ENCODE measurements at regions not wholly inside any gene's neighbourhood (a gene's known extent, or its start where the extent isn't known, plus 50 kb on each side); places are given as distances from the start of the nearest gene placed in this dataset.

DNA sequence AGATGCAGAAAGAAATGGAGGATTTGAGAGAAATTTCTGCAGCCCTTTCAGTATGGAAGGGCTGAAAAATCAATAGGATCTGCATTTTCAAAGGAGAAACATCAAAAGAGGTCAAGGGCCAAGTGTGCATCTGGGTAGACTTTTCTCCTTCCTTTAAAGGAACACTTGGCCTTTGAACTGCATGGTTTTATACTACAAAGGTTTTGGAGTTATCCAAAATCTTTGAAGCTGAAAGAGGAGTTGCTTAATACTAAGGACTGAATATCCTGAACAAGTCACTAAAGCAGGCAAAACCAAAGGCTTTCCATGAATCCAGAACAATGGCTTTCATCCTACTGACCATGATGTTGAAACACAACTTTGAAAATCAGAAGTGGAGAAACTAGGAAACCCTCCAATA, 553.7 kb upstream of the LMCD1 start:
- Mint-ChIP-seq H3K4me3 (no peak overlapping the region), H3K9me3 (no peaks in the 10 kb centered on the region), H3K4me1 (no peaks in the 10 kb centered on the region), H3K27me3 (no peaks in the 10 kb centered on the region), H3K27ac (no peak overlapping the region)
- DNase-seq (no peak), ATAC-seq (no peak)

DNA sequence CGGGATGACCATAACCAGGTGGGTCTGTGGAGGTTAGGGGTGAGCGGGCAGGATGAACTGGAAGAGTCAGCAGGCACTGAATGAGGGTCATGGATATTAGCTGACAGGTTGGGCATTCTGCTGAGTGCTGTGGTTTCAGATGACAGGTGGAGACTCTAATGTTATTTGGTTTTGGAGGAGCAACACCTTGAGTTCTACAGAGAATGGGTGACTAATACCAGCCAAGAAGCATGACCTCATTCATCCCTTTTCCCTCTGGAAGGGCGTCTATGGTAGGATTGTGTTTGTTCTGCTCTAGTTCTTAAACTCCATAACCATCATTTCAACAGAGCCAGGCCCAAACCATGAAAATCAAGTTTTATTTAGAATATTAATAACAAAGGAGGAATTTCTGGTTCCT, 550.7 kb upstream of the LMCD1 start:
- no peak for DNase-seq
- ATAC-seq = no peak
- Mint-ChIP-seq H3K4me3 (no peak overlapping the region), H3K27ac (no peak overlapping the region), H3K4me1 (no peaks in the 10 kb centered on the region), H3K27me3 (no peaks in the 10 kb centered on the region), H3K9me3 (no peaks in the 10 kb centered on the region)

DNA sequence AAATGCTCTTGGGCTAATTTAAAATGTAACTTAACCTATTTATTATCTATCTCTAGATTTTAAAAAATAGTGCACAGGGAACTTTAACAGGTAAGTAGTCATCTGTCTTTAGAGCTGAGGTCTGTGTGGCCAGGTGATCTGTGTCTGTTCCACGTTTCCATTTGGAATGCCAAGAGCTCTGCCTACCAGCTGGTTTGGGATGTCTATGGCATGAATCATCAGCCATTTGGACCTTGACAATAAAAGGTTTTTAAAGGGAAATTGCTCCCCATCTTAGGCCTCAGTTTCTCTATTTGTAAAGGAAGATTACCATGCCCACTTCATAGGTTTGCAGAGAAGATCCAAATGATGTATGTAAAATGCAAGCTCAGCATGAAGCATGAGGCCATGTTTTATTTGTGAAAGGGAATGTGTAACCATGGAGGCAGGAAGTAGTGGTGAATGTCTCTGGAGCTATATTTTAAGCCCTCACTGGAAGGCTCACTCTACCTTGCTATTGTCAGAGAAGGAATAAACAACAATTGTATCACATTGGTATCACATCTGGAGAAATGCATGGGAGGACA, 548.1 kb upstream of the LMCD1 start:
- ATAC-seq = no peak
- H3K9me3 Mint-ChIP-seq = no peaks in the 10 kb centered on the region

DNA sequence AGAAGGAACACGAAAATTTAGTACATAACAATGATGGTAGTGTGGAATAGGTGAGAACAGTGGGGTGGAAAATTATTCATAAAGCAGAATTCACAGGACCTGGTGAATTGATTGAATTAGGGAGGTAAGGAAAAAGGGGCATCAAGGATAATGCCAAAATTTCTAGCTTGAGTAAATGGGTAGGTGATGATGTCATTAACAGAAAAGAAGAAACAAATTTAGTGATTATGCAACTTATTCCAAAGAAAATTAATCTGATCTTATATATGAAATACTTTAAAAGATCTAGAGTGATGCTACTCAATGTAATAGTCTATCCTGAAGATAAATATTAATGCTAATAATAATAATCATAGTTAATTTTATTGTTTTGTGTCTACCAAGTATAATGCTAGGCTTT, 544.6 kb upstream of the LMCD1 start:
- ATAC-seq (no peak), DNase-seq (no peak)
- Mint-ChIP-seq H3K27ac (no peak overlapping the region), H3K4me3 (no peak overlapping the region), H3K27me3 (no peaks in the 10 kb centered on the region), H3K4me1 (no peaks in the 10 kb centered on the region), H3K9me3 (no peaks in the 10 kb centered on the region)

More for the DNA sequence above, 548.1 kb upstream of the LMCD1 start:
- no peak overlapping the region for H3K4me3 Mint-ChIP-seq
- H3K4me1 Mint-ChIP-seq = no peaks in the 10 kb centered on the region
- no peaks in the 10 kb centered on the region for H3K27me3 Mint-ChIP-seq
- DNase-seq = no peak
- no peak overlapping the region for H3K27ac Mint-ChIP-seq

DNA sequence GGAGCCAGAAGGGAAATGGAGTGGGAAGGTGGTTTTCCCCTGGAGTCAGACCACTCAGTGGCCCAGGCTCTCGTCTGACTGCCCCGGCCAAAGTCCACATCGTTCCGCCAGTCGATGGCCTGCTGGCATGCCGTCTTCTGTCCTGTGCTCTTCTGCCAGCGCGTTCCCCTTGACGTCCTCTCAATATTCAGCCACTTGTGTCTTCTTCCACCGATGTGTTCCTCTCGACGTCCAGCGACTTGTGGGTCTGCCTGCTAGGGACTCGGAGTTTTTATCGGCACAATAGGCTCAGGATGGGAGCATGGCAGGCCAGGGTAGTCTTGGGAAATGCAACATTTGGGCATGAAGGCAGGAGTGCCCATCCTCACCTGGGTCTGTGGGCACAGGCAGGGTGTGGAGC, 542.5 kb upstream of the LMCD1 start:
- H3K9me3 Mint-ChIP-seq = no peaks in the 10 kb centered on the region
- DNase-seq (no peak), ATAC-seq (no peak)
- peak overlapping the region in 1 of 2 donors; percentile 54 for H3K27ac Mint-ChIP-seq
- no peaks in the 10 kb centered on the region for H3K27me3 Mint-ChIP-seq
- H3K4me1 Mint-ChIP-seq = no peaks in the 10 kb centered on the region
- no peak overlapping the region for H3K4me3 Mint-ChIP-seq

DNA sequence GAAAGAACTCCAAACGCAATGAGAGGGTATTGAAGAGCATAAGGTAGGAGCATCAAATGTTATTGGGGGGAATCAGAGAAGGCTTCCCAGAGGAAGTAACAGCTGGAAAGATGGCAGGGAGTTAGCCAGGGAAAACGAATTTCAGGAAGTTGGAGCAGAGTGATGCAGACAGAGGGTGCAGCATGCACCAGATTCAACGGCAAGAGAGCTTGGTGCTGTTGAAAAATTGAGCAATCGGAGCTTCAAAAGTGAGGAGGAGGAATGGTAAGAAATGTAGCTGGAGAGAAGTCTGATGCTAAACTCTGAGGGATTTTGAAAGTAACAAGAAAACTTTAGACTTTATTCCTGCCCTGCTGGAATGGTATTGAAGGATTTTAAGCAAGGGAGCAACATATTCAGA, 541.0 kb upstream of the LMCD1 start:
- no peak overlapping the region for H3K4me3 Mint-ChIP-seq
- H3K9me3 Mint-ChIP-seq = no peaks in the 10 kb centered on the region
- DNase-seq (no peak), ATAC-seq (no peak)
- H3K4me1 Mint-ChIP-seq = no peaks in the 10 kb centered on the region
- no peaks in the 10 kb centered on the region for H3K27me3 Mint-ChIP-seq
- no peak overlapping the region for H3K27ac Mint-ChIP-seq

DNA sequence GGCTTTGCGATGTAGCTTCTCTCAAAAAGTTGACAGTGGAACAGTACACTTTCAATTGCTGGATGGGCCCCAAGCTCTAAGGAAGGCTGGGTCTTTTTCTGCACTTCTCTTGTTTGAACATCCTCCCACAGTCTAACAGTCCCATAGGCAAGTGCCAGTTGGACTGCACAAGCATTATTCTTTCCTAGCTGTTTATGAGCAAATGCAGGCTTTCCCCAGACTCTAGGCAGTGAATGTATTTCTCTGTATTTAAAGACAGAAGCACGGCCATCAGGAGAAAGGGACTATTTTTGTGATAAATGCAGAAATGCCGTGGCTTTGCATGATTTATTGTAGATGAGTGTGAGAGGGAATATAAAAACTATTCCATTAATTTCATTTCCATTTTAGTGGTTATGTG, 539.3 kb upstream of the LMCD1 start:
- H3K4me3 Mint-ChIP-seq = no peak overlapping the region
- no peak for ATAC-seq
- no peak overlapping the region for H3K27ac Mint-ChIP-seq
- no peaks in the 10 kb centered on the region for H3K9me3 Mint-ChIP-seq
- H3K27me3 Mint-ChIP-seq = peaks cover 9% of the 10 kb centered on the region
- no peaks in the 10 kb centered on the region for H3K4me1 Mint-ChIP-seq
- DNase-seq = no peak

DNA sequence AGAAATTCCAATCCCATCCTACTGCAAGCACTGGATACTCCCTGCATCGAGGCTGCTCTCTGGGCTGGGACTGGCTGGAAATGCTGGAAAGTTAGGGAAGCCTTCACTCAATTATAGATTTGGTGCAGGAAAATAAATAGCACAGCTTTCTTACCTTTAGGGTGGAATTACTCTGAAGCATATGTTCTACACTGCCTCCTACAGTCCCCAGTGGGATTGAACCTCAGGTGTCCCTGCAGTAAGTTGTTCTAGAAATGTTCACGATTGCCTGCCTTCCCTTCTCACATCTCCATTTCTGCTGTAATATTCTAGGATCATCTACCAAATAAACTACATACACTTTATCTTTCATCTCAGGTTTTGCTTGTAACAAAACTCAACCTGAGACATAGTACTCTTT, 536.7 kb upstream of the LMCD1 start:
- Mint-ChIP-seq H3K27ac (no peak overlapping the region), H3K4me1 (no peaks in the 10 kb centered on the region), H3K27me3 (peaks cover 13% of the 10 kb centered on the region), H3K4me3 (no peak overlapping the region), H3K9me3 (no peaks in the 10 kb centered on the region)
- ATAC-seq (no peak), DNase-seq (no peak)

DNA sequence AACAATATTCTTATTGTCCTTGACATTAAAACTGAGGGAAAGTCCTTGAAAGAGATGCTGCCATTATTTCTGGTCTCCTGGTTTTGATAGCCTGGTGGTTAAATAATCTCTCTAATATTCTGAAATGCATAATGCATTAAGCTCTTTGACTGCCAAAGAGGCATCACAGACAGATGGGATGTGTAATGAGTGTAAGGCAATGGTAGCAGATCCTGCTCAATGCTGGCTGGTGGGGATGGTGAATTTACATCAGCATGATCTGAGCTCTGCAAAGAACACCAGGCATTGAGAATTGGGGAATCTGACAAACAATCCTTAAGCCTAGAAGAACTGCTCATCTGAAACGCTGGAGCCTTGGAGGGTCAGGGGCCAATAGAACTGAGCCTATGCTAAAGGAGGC, 528.6 kb upstream of the LMCD1 start:
- H3K4me3 Mint-ChIP-seq = no peak overlapping the region
- H3K4me1 Mint-ChIP-seq = no peaks in the 10 kb centered on the region
- no peak for DNase-seq
- no peak overlapping the region for H3K27ac Mint-ChIP-seq
- H3K9me3 Mint-ChIP-seq = no peaks in the 10 kb centered on the region
- ATAC-seq = no peak
- peaks cover 14% of the 10 kb centered on the region for H3K27me3 Mint-ChIP-seq

DNA sequence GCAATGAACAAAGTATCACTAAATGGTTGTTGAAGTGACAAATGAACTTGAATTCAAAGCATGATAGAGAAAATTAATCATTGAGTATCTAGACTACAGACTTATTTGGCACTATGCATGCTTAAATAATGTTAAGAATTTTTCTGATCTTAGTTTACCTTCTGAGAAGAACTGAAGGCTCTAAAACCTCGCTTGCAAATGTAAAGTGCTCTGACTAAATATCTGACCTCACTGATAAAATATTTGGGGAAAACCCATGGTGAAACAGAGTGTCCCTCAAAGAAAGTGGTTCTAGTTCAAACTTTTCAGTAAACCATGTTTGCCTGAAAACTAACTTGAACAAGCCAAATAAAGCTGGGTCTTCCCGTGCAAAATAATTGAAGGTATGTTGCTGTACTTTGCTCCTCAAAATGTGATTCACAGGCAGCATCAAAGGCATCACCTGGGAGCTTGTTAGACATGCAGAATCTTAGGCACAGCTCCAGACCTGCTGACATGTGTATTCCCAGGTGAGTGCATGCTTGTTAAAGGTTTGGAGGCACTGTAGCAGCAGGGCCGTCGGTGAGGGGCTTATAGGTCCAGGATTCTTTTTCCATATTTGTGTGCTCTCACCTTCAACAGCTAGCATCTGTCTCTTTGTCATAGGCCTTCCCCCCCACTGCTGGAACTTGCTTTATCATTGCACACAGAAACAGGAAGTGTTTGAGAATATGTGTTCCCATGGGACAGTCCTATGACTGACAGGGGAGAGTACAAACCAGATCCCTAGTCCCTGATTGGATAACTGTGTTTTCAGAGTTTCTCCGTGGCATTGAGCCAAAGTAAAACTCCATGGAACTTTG, 524.2 kb upstream of the LMCD1 start:
- no peak overlapping the region for H3K4me3 Mint-ChIP-seq
- DNase-seq (no peak), ATAC-seq (no peak)
- no peak overlapping the region for H3K27ac Mint-ChIP-seq
- H3K27me3 Mint-ChIP-seq = no peaks in the 10 kb centered on the region
- no peaks in the 10 kb centered on the region for H3K9me3 Mint-ChIP-seq
- no peaks in the 10 kb centered on the region for H3K4me1 Mint-ChIP-seq

DNA sequence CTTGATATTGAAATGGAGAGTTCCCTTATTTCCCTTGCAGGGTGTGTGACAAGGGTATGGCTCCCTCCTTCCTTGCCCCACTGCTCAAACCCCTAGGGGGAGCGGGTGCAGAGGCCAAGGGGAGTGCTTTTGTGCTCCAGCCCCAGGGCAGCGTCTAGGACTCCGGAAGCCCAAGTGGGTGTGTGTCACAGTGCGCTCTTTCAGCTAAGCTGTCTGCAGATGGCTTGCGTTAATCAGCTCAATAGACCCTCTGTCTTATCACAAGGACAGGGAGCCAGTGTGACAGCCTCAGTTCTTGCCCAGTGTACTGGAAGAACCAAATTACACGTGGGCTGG, 523.6 kb upstream of the LMCD1 start:
- Mint-ChIP-seq H3K27me3 (no peaks in the 10 kb centered on the region), H3K4me3 (no peak overlapping the region), H3K27ac (no peak overlapping the region), H3K4me1 (no peaks in the 10 kb centered on the region), H3K9me3 (no peaks in the 10 kb centered on the region)
- DNase-seq (no peak), ATAC-seq (peak; percentile 35)

DNA sequence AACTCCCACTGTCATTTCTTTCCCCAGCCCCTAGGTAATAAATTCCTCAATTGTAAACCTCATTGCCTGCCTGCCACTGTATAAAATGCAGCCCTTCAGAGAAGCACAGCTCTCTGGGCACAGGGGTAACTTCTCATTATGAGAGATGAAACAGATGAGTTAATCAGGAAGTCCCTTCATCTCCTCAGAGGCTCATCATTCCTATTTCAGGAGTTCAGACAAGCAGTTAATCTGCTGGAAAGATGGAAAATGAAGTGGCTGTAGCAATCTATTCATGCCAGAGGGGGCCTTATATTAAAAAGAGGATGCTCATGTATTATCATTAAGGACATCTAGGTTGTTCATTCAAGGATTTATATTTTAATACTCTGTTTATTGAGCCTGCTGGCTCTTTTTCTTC, 519.5 kb upstream of the LMCD1 start:
- no peaks in the 10 kb centered on the region for H3K4me1 Mint-ChIP-seq
- DNase-seq (no peak), ATAC-seq (no peak)
- peaks cover 0 to 13% of the 10 kb centered on the region in 2 donors for H3K9me3 Mint-ChIP-seq
- no peak overlapping the region for H3K27ac Mint-ChIP-seq
- H3K4me3 Mint-ChIP-seq = no peak overlapping the region
- no peaks in the 10 kb centered on the region for H3K27me3 Mint-ChIP-seq

DNA sequence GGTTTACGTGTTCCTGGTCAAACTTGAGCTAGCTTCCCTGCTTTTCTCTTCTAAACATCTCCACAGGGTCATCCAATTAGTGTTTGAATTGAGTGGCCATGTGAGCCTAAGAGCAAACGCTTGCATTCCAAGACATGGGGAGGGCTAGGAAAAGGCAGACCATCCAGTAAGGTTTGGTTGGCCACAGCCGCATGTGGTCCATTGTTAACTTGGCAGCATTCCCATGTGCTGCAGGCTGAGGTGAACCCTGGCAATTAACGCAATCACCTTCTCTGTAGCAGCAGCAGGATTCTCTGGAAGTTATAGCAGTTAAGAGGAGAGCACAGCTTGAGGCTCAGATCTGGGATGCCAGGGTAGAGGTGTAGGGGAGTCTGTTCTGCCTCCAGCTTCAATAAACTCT, 502.2 kb upstream of the LMCD1 start:
- Mint-ChIP-seq H3K4me1 (no peaks in the 10 kb centered on the region), H3K4me3 (no peak overlapping the region), H3K27me3 (peaks cover 10% of the 10 kb centered on the region), H3K27ac (no peak overlapping the region), H3K9me3 (peaks cover 0 to 5% of the 10 kb centered on the region in 2 donors)
- DNase-seq (no peak), ATAC-seq (no peak)

DNA sequence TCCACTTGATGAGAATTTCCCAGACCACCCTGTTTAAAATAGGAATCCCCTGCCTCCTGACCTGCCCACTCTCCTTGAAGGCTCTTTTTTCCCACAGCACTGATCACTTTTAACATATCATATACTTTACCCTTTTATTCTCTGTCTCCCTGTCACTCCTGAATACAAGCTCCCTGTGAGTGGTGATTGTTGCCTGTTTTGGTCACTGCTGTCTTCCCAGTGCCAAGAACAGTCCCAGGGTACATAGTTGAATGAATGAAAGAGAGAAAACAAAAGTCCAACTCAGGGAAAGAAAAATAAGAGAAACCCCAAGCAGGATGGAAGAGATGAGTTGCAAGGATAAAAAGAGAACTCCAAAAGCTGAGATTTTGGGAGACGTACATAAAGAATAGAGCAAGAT, 500.3 kb upstream of the LMCD1 start:
- peaks cover 0 to 5% of the 10 kb centered on the region in 2 donors for H3K9me3 Mint-ChIP-seq
- DNase-seq (no peak), ATAC-seq (no peak)
- H3K27me3 Mint-ChIP-seq = peaks cover 10% of the 10 kb centered on the region
- no peaks in the 10 kb centered on the region for H3K4me1 Mint-ChIP-seq
- no peak overlapping the region for H3K4me3 Mint-ChIP-seq
- H3K27ac Mint-ChIP-seq = no peak overlapping the region

DNA sequence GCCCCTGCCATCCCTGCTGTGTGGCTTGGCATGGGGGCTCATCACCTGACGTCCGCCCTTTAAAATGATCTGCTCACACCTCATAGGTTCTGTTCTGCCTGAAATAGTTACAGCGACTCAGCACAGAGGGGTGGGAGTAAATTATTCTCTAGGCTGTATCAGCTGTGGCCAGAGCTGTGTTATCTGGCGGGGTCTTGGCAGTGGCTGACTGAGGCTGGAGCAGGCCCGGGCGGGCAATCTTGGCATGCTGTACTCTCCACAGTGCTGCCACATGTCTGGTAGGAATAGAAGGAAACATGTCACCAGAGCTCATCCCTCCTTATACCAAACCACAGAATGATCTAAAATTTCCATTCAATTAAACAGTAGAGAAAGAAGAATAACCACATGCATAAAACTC, 499.9 kb upstream of the LMCD1 start:
- H3K4me1 Mint-ChIP-seq = no peaks in the 10 kb centered on the region
- no peak overlapping the region for H3K4me3 Mint-ChIP-seq
- peaks cover 0 to 5% of the 10 kb centered on the region in 2 donors for H3K9me3 Mint-ChIP-seq
- peaks cover 10% of the 10 kb centered on the region for H3K27me3 Mint-ChIP-seq
- no peak overlapping the region for H3K27ac Mint-ChIP-seq
- DNase-seq (no peak), ATAC-seq (no peak)

DNA sequence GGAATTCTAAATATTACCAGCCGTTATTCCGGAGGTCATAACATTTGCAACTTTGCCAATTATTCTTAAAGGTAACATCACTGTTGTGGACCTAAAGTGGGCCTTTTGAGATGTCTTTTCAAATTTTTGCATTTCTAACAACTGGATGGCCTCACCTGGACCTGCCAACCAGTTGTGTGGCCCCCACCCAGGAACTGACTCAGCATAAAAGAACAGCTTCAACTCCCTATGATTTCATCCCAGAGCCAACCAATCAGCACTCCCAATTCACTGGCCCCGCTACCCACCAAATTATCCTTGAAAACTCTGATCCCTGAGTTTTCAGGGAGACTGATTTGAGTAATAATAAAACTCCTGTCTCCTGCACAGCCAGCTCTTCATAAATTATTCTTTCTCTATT, 489.7 kb upstream of the LMCD1 start:
- Mint-ChIP-seq H3K9me3 (peaks cover 0 to 9% of the 10 kb centered on the region in 2 donors), H3K4me3 (no peak overlapping the region), H3K27me3 (no peaks in the 10 kb centered on the region), H3K27ac (no peak overlapping the region), H3K4me1 (no peaks in the 10 kb centered on the region)
- ATAC-seq = no peak
- no peak for DNase-seq
